HG03354 (cell line): ENCODE measurements at regions not wholly inside any gene's neighbourhood (a gene's known extent, or its start where the extent isn't known, plus 50 kb on each side); places are given as distances from the start of the nearest gene placed in this dataset.
"Not testable (repeated sequence)": the region's sequence is repeated elsewhere in the genome, so short reads cannot be mapped to it uniquely, and the experiment has no call there.

ENCODE experiments used
- ATAC-seq: cut with Tn5 transposase; IDR thresholded peaks from one replicate; pipeline ENCODE4 v1.9.1; 2021; ENCODE audit warnings: mild to moderate bottlenecking; ENCODE audit not compliant: unreplicated experiment, poor library complexity, severe bottlenecking

DNA sequence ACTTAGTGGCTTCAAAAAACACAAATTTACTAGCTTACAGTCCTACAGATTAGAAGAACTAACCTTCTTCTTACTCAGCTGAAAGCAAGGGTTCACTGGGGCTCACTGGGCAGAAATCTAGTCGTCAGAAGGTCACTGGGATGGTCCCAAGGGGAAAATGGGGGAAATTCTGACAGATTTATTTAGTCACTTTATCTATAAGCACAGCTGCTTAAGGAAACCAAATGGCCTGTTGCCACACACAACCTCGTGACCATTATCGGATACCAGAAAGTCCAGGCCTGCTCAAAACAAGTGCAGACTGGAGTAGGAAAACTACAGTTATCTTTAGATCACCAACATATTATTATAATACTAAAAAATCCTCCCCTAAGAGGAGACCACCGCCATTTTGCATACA lies 374.6 kb upstream of the ASIC2 start:
- ATAC-seq: no peak

DNA sequence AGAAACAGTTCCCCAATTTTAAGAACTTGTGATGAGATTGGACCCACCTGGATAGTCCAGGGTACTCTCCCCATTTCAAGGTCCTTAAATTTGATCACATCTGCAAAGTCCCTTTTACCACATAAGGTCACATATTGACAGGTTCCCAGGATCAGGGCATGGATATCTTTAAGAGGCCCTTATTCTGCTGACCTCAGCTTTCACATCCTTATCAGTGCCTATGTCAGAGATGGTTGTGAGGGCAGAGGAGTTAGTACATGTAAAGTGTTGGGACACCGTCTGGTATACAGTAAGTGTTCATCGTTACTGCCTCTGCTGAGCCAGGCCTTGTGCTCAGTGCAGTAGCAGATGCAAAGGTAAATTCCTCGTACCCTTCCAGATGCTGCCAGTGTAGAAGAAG lies 375.4 kb upstream of the ASIC2 start:
- ATAC-seq: no peak

DNA sequence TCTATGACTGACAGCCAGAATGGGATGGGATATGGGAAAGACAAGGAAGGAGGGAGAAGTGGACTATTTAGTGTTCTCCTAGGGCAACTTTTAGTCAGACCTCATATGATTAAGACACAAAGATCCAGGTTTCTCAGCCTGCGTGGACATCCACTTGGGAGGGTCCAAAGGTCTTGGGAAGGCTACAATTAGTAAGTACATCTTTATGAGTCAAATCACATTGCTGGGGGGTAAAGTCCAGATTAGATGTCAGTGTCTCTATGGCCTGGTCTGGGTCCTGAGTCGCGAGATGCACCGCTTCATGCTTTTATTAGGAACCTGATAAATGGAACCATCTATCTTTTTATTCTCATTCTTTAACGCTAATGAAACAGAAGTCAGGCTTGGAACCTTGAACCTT lies 378.4 kb upstream of the ASIC2 start:
- no peak for ATAC-seq

DNA sequence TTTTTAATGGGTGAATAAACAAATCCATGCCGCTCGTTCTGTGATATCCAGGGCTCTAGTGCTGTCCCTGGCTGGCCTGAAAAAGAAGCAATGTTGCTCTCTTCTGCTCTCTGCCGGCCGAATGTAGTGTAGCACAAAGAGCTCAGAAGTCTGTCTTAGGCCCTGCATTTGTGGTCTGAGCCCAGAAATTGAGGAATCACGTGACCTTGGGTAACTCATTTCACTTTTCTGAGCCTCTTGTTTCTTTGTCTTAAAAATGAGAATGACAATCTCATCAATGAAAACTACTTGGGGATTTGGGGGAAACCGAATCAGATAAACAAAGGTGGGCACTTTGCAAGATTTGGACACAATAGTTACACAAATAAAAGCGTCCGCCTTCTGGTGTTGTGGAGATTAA lies 381.6 kb upstream of the ASIC2 start:
- ATAC-seq: no peak

DNA sequence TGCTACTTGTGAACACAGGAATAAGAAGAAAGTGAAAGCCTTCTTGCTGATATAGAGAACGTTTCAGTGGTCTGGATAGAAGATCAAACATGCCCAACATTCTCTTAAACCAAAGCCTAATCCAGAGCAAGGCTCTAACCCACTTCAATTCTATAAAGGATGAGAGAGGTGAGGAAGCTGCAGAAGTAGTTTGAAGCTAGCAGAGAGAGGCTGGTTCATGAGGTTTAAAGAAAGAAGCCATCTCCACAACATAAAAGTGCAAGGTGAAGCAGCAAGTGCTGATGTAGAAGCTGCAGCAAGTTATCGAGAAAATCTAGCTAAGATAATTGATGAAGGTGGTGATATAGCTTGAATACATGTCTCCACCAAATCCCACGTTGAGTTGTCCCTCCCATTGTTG lies 383.3 kb upstream of the ASIC2 start:
- ATAC-seq: no peak

DNA sequence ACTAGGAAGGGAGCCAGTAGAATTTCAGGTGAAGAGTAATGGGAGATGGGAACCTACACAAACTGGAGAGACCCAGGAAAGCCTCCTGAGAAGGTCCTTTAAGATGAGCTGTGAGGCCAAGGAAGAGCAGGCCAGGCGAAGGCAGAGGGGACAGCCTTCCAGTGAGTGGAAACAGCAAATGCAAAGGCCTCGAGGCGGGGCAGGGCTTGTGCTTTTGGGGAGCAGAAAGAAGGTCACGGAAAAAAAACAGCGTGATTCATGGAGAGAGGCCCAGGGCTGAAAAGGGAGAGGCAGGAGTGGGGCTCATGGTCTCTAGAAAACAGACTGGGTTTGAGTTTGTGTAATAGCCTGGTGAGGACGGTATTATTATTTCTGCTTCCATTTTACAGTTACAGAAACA lies 386.5 kb upstream of the ASIC2 start:
- no peak for ATAC-seq

DNA sequence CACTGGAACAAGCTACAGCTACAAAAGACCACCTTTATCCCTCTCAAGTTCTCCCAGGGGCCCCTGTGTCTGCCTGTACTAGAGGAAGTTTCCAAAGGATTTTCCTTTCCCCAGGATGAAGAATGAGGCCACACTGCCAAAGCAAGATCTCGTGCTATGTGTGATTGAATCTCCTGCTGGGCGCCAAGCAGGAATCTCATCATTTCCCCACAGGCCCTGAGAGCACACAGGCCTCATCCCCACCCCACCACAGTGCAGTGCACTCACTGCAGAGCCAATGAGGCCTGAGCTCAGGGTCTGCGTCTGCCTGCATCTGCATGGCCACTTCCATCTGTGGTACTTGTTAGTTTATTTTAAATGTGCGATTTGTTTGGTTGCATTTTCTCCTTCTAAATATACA lies 387.4 kb upstream of the ASIC2 start:
- ATAC-seq: no peak

DNA sequence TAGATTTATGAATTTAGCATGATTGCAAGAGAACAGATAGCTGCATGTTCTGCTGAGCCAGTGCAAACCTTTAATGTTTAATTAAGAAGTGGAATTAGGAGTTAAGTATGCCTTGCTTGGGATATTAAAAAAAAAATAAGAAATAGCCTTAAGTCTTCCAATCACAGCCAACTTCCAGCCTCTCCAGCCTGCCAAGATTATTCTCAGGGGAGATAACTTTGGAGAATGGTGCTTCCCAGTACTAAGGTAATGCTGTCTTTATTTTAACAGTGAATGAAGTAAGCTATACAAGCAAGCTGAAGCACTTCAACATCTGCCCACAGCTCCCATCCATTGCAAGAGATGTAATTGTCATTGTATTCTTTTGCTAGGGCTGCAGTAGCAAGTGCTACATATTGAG lies 389.5 kb upstream of the ASIC2 start:
- ATAC-seq: no peak

DNA sequence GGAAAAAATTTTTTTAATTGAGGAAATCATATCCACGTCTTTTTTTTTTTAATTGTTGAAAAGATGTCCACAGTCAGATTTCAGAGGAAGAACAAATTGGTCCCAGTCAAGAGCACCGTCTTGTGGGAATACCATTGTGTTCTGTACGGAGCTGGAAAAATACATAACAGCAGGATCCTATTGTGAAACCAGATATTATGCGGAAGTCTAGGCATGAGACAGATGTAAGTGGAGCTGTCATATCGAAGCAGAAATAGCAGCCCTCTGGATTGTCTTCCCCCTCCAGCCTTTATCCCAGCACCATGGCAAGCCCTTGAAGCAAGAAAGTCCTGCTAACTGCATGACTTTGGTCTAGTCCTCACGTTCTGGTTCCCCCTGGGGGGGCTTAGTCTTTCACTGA lies 391.6 kb upstream of the ASIC2 start:
- ATAC-seq: no peak

DNA sequence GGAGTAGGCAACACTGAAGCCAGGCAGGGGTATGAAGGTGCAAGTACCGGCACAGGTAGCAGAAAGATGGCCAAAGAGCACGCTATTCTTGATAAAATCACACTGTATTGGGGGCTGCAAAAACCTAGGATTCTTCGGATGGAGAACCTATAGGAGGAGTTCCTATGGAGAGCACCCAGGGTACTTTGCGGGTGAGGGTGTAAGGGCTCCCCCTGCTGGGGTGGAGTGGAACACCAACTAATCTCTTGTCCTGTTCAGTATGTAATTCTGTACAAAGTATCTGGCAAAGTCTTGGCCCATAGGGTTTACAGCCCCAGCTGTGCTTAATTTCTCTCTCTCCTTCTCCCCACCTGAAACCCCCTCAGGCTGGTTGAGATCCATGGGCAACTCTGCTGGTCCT lies 393.1 kb upstream of the ASIC2 start:
- no peak for ATAC-seq

DNA sequence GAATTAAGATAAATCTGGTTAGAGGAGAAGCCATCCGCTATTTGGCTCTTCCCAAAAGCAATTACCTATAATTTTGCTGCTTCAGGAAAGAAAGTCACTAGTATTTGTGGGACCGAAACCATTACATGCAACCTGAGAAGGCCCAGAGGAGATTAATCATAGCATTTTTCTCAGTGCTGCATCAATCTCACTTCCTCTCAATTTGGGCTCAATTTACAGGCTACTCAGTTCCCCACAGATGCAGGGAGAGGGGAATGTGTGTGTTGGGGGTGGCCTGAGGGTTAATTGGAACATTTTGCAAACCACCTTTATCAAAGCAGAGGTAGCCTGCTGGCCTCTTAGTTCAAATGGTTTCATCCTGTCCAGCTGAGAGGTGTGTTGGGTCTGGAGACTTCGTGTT lies 394.7 kb upstream of the ASIC2 start:
- no peak for ATAC-seq

DNA sequence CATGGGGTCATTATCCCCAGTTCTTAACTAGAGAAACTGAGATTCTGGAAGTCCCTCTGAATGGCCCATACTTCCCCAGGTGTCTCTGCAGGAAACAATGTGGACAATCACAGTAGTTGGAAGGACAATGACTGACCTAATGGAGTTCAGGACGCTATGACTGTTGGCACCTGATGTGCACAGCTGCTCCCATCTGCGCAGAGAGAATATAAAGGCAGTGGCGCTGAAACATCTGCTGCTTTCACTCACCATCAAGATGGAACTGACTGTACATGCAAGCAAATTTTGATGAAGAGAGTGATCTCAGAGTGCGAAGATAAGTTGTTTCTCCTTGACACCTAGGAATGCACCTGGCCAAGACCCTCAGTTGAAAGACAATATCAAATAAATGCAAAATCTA lies 395.7 kb upstream of the ASIC2 start:
- ATAC-seq: no peak

DNA sequence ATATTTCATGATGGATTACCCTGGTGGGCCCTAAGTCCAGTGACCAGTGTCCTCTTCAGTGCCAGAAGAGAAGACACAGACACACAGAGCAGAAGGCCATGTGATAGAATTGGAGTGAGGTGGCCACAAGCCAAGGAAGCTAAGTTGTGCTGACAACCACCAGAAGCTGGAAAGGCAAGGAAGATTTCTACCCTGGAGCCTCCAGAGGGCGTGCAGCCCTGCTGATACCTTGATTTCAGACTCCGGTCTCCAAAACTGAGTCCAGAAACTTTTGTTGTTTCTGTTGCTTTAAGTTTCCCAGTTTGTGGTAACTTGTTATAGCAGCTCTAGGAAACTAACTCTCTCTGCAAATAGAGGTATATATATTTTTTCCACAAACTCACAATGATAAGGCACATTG lies 396.6 kb upstream of the ASIC2 start:
- no peak for ATAC-seq

DNA sequence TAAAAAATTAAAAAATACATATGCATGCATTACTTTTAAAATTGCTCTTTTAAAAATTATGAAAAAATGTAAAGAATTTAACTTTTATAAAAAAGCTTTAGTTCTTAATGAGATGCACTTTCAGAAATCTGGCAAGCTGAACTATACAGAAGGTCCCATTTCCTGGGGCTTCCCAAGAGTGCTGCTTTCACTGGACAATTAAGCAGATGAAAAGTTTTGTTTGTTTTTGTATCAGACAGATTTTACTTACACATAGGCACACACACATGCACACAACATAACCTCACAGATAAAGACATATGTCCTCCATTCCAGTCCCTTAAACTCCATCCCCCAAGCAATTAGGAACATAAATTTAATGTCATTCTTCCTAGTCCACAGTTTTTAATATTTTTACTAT lies 402.3 kb upstream of the ASIC2 start:
- ATAC-seq: no peak

DNA sequence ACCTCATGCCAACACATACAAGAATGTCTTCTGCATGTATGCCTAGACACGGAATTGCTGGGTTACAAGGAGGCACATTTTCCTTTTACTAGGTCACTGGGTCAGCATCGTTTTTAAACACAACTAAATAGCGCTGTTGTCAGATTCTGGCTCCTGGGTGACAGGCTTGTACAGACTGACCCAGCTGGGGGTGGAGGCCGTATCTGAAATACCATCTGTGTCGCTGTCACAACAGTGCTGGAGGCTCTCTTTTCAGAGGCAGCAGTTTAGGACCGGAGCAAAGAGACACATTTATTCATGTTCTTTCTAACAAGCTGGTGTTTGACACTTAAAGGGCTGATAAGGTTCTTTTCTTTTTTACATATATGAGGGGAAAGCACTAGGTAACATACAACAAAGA lies 403.0 kb upstream of the ASIC2 start:
- no peak for ATAC-seq

DNA sequence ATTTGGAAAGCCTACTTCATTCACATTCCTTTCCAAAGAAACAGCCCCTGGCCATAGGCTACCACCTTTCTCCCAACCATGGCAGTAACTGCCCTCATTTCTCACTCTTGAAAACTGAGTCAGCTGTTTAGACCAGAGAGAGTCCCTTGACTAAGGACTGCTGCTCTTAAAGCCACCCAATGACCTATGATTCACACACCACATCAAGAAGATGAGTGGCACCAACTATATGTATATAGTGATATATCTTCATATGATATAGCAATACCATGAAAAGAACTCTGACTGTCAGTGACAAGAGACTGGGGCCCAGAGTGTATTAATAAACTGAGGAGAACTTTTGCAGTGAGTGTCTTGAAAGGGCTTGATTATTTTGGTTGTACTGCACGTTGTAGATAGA lies 404.5 kb upstream of the ASIC2 start:
- ATAC-seq: no peak

DNA sequence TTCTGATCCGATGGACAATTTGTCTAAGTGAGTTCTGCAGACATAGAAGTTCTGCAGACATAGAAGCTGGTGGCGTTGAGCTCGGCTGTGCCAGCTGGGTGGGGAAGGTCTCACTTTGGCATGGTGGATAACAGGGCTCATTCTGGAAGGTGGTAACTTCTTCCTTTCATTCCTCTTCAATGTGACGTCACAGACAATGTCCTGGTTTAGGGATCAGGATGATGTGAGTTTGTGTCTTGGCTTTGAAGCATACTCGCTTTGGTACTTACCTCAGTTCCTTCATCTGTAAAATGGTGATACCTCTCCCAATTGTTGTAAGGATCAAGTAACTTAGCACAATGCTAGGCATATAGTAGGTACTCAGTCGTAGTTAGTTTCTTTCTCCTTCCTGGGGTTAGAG lies 408.8 kb upstream of the ASIC2 start:
- ATAC-seq: no peak

DNA sequence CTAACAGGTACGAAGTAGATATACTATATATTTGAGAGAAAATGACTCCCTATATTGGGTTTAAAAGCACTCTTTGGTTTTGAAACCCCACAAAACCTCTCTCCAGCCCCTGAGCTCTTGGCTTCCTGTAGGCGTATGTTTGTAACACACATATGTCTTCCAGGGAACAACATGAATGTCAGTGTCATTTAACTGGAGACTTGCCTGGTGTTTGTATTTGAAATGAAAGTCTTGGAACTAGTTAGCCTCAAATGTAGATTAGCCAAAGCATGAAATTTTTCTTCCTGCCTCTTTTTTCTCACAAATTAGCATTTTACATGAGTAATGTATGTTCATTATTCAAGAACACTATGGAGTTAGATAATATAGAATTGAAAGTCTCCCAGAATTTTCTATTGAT lies 411.8 kb upstream of the ASIC2 start:
- ATAC-seq: no peak

DNA sequence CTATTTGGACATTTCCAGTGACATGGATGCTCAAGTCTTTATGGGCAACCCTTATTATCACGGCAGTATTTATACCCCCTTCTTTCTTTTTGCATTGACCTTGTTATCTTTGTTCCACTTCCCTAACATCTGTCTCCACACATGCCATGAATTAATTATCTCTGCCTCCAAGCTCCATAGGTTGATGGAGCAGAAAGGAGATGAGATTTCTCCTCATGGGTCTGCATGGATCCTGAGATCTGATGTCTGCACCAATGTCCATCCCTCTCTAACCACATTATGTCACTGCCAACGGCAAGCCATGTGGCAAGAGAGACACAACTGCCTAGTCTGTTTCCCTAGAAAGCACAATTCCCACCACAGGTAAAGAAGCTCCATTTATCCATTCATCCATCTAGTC lies 416.8 kb upstream of the ASIC2 start:
- no peak for ATAC-seq

DNA sequence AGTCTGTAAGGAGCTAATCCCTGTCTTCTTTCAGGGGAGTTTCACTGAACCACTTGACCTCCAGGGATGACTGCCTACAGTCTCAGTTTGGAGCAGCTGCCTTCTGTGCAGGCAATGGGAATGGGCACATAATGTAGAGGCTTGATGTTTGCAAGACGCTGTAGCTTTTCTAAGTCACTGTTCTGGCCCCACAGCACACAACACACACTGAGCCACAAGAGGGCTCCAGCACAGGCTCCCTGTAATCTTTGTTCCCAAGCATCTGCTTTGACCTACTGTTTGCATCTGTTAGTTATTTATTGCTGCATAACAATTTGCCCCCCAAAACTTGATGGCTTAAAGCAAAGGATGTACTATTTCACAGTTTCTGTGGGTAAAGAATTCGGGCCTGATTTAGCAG lies 419.0 kb upstream of the ASIC2 start:
- no peak for ATAC-seq

DNA sequence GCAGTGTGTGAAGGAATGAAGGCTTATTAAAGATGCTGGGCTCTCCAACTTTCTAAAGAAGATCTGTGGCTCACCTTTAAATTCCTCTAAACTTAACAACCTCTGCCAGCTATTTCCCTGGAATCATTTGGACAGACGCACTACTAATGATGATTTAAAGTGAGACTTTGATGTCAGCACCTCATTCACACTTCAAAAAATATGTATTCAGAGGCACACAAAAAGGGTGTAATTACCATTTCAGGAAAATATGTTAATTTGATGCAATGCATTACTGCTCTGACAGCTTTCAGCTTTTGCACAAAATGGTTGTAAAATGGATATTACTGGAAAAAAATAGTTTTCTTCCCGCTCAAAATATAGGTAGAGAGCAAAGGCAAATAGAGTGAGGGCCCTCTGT lies 423.9 kb upstream of the ASIC2 start:
- ATAC-seq: no peak

DNA sequence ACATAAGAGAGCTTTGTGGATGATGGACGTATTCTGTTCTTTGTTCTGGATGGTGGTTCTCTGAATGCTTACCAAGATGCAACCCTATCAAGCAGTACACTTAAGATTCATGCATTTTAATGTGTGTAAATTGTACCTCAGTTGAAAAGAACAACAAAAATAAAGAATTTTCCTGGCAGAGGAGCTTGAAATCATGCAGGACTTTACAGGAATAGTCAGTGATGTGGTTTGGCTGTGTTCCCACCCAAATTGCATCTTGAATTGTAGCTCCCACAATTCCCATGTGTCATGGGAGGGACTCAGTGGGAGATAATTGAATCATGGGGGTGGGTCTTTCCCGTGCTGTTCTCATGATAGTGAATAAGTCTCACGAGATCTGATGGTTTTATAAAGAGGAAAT lies 430.6 kb upstream of the ASIC2 start:
- ATAC-seq: not testable (repeated sequence)

DNA sequence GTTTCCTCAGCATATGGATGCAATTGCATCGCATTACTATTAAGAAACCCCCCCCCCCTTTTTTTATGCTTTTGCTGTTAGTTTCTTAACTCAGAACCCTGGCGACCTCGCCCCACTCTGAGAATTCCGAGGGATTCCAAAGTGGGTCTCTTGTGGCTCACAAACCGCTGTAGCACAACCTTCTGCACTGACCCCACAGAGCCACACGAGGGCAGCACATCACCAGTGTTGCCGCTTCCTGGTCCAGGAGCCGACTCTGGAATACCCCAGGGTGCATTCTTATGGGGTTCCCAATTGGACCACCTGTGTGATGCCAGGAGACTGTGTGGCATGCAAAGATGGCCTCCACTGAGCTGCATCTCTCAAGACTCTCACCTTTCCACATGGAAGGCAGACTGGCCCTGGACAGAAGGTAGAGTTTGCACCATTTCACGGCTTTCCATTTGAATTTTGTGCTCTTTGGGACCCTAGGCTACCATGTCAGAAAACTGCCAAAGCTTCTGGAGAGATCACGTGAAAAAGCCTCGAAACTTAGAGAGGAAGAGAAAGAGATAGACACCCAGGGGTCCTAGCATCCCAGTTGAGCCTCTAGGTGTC lies 432.7 kb upstream of the ASIC2 start:
- no peak for ATAC-seq
